ENCODE measurements at regions not wholly inside any gene's neighbourhood (a gene's known extent, or its start where the extent isn't known, plus 50 kb on each side); places are given as distances from the start of the nearest gene placed in this dataset.

DNA sequence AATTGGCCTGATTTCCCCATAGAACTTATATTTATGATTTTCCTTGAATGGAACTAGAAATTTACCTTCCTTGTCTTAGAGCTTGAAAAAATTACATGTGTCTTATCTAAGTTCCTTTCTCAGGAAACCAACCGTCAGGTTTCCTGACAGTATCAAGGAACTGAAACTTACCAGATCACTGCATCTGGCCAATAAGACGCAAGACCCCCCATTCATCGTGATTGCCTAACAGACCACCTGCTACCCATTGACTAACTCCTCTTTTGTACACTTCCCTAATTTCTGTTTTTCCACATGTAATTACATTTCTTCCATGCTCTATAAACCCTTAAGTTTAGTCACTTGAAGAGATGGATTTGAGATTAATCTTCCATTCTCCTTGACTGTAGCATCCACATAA, 517.2 kb upstream of the CBLB start:
- TF ChIP-seq, protein P1, sequence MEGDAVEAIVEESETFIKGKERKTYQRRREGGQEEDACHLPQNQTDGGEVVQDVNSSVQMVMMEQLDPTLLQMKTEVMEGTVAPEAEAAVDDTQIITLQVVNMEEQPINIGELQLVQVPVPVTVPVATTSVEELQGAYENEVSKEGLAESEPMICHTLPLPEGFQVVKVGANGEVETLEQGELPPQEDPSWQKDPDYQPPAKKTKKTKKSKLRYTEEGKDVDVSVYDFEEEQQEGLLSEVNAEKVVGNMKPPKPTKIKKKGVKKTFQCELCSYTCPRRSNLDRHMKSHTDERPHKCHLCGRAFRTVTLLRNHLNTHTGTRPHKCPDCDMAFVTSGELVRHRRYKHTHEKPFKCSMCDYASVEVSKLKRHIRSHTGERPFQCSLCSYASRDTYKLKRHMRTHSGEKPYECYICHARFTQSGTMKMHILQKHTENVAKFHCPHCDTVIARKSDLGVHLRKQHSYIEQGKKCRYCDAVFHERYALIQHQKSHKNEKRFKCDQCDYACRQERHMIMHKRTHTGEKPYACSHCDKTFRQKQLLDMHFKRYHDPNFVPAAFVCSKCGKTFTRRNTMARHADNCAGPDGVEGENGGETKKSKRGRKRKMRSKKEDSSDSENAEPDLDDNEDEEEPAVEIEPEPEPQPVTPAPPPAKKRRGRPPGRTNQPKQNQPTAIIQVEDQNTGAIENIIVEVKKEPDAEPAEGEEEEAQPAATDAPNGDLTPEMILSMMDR (IDR thresholded peaks at IDR 0.05) = no peak
- TF ChIP-seq EZH2 (IDR thresholded peaks at IDR 0.05) = no peak

Data from neural progenitor cell (in vitro differentiated cells).